Brain microvascular endothelial cell (primary cell): ENCODE measurements at regions not wholly inside any gene's neighbourhood (a gene's known extent, or its start where the extent isn't known, plus 50 kb on each side); places are given as distances from the start of the nearest gene placed in this dataset.
A peak's percentile ranks its signal among the peaks of the same experiment; 100 is the strongest.

Experiments used
- DNase-seq: peaks from one replicate; pipeline ENCODE4 v3.0.0-alpha.2; 2020
- H3K27ac ChIP-seq: fragments of 250-450 bp; sonication (Bioruptor Pico); 2 replicates; pipeline ENCODE4 v1.5.1; 2020; ENCODE audit warnings: mild to moderate bottlenecking, moderate library complexity
- H3K27me3 ChIP-seq: fragments of 250-450 bp; sonication (Bioruptor Pico); replicated peaks from 2 replicates; pipeline ENCODE4 v1.5.1; 2020; ENCODE audit warnings: mild to moderate bottlenecking
- H3K36me3 ChIP-seq: fragments of 250-450 bp; sonication (Bioruptor Pico); replicated peaks from 2 replicates; pipeline ENCODE4 v1.5.1; 2020; ENCODE audit warnings: mild to moderate bottlenecking
- H3K4me3 ChIP-seq: 2 replicates; pipeline ENCODE4 v1.5.1; 2011; ENCODE audit warnings: low read depth, mild to moderate bottlenecking, control low read depth, low read length, moderate library complexity
- CTCF ChIP-seq: IDR thresholded peaks from 2 replicates; pipeline ENCODE4 v1.5.1; 2011; ENCODE audit warnings: low read depth, mild to moderate bottlenecking, moderate library complexity, low read length, control low read depth, inconsistent platforms; ENCODE audit errors: missing control alignments
- in situ Hi-C: cut with HindIII; loops from 2 replicates; pipeline ENCODE4 v1.10.0; 2017; ENCODE audit warnings: low sequenced_read_pairs, low pct_ligation_motif_present

GRCh38 chr1:188706742-188707141 lies 1770.9 kb downstream of the BRINP3 start:
- H3K27ac ChIP-seq: no peak overlapping the region
- peak; percentile 55 for DNase-seq
- no peak overlapping the region for H3K4me3 ChIP-seq
- in situ Hi-C loops: no loop called here
- H3K36me3 ChIP-seq: no peaks in the 10 kb centered on the region
- peak; percentile 9 for TF ChIP-seq CTCF
- H3K27me3 ChIP-seq: no peaks in the 10 kb centered on the region

- Histone ChIP-seq H3K27me3 (no peaks in the 10 kb centered on the region), H3K4me3 (no peak overlapping the region), H3K27ac (no peak overlapping the region), H3K36me3 (no peaks in the 10 kb centered on the region)
- in situ Hi-C loops: no loop called here
- TF ChIP-seq CTCF: no peak
- DNase-seq: no peak
Observed at GRCh38 chr1:188708795-188709535, 1768.7 kb downstream of the BRINP3 start.

GRCh38 chr1:188715566-188715965 lies 1762.1 kb downstream of the BRINP3 start:
- no peak overlapping the region for H3K27ac ChIP-seq
- in situ Hi-C loops: no loop called here
- no peaks in the 10 kb centered on the region for H3K27me3 ChIP-seq
- no peak overlapping the region for H3K4me3 ChIP-seq
- peak; percentile 56 for TF ChIP-seq CTCF
- H3K36me3 ChIP-seq: no peaks in the 10 kb centered on the region
- DNase-seq: no peak

GRCh38 chr1:188719735-188720134 lies 1757.9 kb downstream of the BRINP3 start:
- H3K27ac ChIP-seq: no peak overlapping the region
- no peak for TF ChIP-seq CTCF
- in situ Hi-C loops: no loop called here
- H3K27me3 ChIP-seq: no peaks in the 10 kb centered on the region
- no peak for DNase-seq
- H3K4me3 ChIP-seq: no peak overlapping the region
- H3K36me3 ChIP-seq: no peaks in the 10 kb centered on the region

GRCh38 chr1:188723332-188724020 lies 1754.2 kb downstream of the BRINP3 start:
- in situ Hi-C loops: no loop called here
- no peak for TF ChIP-seq CTCF

GRCh38 chr1:188729039-188729438 lies 1748.6 kb downstream of the BRINP3 start:
- H3K36me3 ChIP-seq: no peaks in the 10 kb centered on the region
- DNase-seq: no peak
- no peak for TF ChIP-seq CTCF
- in situ Hi-C loops: no loop called here
- no peaks in the 10 kb centered on the region for H3K27me3 ChIP-seq
- no peak overlapping the region for H3K4me3 ChIP-seq
- H3K27ac ChIP-seq: no peak overlapping the region

More at GRCh38 chr1:188723332-188724020, 1754.2 kb downstream of the BRINP3 start:
- DNase-seq: no peak
- Histone ChIP-seq H3K36me3 (no peaks in the 10 kb centered on the region), H3K4me3 (no peak overlapping the region), H3K27ac (no peak overlapping the region), H3K27me3 (no peaks in the 10 kb centered on the region)
